ENCODE measurements at regions not wholly inside any gene's neighbourhood (a gene's known extent, or its start where the extent isn't known, plus 50 kb on each side); places are given as distances from the start of the nearest gene placed in this dataset.
"Not testable (repeated sequence)": the region's sequence is repeated elsewhere in the genome, so short reads cannot be mapped to it uniquely, and the experiment has no call there.

GRCh38 chr3:34868935-34869334 lies 770.4 kb upstream of the ARPP21 start:
- in situ Hi-C loops (cut with HindIII; ENCODE audit: low pct_unique_long_range_greater_than_20kb, low sequenced_read_pairs): no loop called here
- no peak for DNase-seq (ENCODE audit: low read depth)

- in situ Hi-C loops (cut with HindIII; ENCODE audit: low pct_unique_long_range_greater_than_20kb, low sequenced_read_pairs): no loop called here
- DNase-seq (ENCODE audit: low read depth): no peak
Measured at GRCh38 chr3:34869696-34870095, 769.6 kb upstream of the ARPP21 start.

- DNase-seq (ENCODE audit: low read depth): no peak
- in situ Hi-C loops (cut with HindIII; ENCODE audit: low pct_unique_long_range_greater_than_20kb, low sequenced_read_pairs): no loop called here
Measured at GRCh38 chr3:34872406-34872805, 766.9 kb upstream of the ARPP21 start.

DNA sequence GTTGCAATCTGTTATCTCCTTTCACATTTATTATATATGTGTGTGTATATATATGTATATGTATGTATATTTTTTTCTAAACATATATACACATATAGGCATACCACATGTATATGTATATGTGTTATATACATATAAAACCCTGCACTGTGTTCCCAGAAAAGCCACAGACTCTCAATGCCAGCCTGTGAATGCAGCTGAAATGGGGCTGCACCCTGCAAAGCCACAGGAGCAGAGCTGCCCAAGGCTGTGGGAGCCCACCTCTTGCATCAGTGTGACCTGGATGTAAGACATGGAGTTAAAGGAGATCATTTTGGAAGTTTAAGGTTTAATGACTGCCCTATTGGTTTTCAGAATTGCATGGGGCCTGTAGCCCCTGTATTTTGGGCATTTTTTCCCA lies 762.3 kb upstream of the ARPP21 start:
- DNase-seq (ENCODE audit: low read depth): no peak
- in situ Hi-C loops (cut with HindIII; ENCODE audit: low pct_unique_long_range_greater_than_20kb, low sequenced_read_pairs): no loop called here

DNA sequence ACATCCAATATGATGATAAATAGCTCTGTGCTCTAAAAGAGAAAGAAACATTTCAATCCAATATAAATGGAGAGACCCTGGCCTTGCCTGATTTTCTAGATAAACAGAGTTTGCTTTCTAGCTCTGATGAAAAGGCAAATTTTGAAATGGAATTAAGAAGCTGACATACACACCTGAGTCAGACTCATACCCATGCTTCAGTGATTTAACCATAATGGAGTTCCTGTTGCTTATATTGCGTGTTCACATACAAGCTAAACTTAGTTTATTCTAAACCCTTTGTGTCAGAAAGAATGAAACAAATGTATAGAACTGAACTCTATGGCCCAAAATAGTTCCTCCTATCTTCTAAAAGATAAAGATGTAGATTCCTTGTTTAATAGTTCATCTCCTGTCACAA lies 760.8 kb upstream of the ARPP21 start:
- DNase-seq (ENCODE audit: low read depth): no peak
- in situ Hi-C loops (cut with HindIII; ENCODE audit: low pct_unique_long_range_greater_than_20kb, low sequenced_read_pairs): no loop called here

DNA sequence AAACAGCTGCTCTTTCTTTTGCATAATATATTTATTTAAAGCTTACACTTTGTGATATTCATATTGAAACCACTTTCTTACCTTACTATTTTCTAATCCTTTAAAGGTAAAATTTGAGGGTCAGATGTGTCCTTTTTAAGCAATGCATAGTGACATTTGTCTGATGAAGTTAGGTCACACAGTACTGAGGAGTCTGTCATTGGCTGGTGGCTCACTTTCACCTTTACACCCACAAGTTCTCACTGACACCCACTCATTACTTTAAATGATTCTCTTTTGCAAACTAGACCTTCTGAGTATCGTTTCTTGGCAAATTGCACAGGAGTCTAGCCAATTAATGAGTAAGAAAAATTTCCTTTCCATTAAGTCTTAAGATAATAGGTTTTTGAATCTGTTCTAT lies 758.3 kb upstream of the ARPP21 start:
- DNase-seq (ENCODE audit: low read depth): no peak
- in situ Hi-C loops (cut with HindIII; ENCODE audit: low pct_unique_long_range_greater_than_20kb, low sequenced_read_pairs): no loop called here

- in situ Hi-C loops (cut with HindIII; ENCODE audit: low pct_unique_long_range_greater_than_20kb, low sequenced_read_pairs): no loop called here
- DNase-seq (ENCODE audit: low read depth): no peak
Measured at GRCh38 chr3:34882764-34883163, 756.6 kb upstream of the ARPP21 start.

- in situ Hi-C loops (cut with HindIII; ENCODE audit: low pct_unique_long_range_greater_than_20kb, low sequenced_read_pairs): no loop called here
- DNase-seq (ENCODE audit: low read depth): no peak
Measured at GRCh38 chr3:34884007-34884406, 755.3 kb upstream of the ARPP21 start.

GRCh38 chr3:34886443-34886842 lies 752.9 kb upstream of the ARPP21 start:
- in situ Hi-C loops (cut with HindIII; ENCODE audit: low pct_unique_long_range_greater_than_20kb, low sequenced_read_pairs): no loop called here
- no peak for DNase-seq (ENCODE audit: low read depth)

DNA sequence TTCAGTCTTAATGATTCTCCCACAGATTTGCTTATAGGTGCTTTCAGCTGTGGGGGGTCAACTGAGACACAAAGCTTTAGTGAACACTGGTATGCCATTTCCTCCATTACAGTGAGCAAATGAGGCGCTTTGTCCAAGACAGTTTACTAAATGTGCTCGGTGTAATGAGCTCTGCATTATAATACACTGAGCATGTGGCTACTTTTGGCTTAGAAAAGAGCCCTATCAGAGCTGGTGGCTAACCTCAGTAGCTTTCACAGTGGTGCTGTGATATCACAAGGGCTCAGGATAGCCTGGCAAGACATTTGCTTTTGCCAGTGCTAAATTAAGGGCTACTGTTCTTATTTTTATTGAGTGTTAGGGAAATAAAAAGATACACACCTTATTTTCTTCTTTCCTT lies 749.7 kb upstream of the ARPP21 start:
- in situ Hi-C loops (cut with HindIII; ENCODE audit: low pct_unique_long_range_greater_than_20kb, low sequenced_read_pairs): no loop called here
- DNase-seq (ENCODE audit: low read depth): no peak

GRCh38 chr3:34890247-34890646 lies 749.1 kb upstream of the ARPP21 start:
- in situ Hi-C loops (cut with HindIII; ENCODE audit: low pct_unique_long_range_greater_than_20kb, low sequenced_read_pairs): no loop called here
- DNase-seq (ENCODE audit: low read depth): no peak

GRCh38 chr3:34891941-34892340 lies 747.4 kb upstream of the ARPP21 start:
- no peak for DNase-seq (ENCODE audit: low read depth)
- in situ Hi-C loops (cut with HindIII; ENCODE audit: low pct_unique_long_range_greater_than_20kb, low sequenced_read_pairs): no loop called here

DNA sequence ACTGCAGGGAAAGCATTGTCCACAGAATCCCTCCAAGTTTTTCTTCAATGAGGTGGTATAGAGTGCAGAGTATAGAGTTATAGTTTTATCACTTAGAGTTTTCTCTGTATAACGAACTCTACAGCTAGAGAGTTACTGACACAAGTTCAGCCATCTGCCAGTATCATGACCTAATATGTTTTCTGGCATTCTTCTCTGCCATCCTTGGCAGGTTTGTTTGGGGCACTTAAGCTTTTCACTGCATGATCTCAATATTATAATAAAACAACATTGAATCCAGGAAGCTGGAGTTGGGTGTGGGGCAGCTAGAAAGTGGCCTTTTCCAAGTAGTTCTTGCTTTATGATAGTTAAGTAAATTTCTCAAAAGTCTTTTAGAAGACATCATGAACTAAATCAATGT lies 743.5 kb upstream of the ARPP21 start:
- DNase-seq (ENCODE audit: low read depth): no peak

DNA sequence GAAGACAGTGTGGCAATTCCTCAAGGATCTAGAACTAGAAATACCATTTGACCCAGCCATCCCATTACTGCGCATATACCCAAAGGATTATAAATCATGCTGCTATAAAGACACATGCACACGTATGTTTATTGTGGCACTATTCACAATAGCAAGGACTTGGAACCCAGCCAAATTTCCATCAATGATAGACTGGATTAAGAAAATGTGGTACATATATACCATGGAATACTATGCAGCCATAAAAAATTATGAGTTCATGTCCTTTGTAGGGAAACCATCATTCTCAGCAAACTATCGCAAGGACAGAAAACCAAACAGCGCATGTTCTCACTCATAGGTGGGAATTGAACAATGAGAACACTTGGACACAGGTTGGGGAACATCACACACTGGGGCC lies 729.6 kb upstream of the ARPP21 start:
- DNase-seq (ENCODE audit: low read depth); in situ Hi-C loops (cut with HindIII; ENCODE audit: low pct_unique_long_range_greater_than_20kb, low sequenced_read_pairs): not testable (repeated sequence)

More for the DNA sequence above, 743.5 kb upstream of the ARPP21 start:
- in situ Hi-C loops (cut with HindIII; ENCODE audit: low pct_unique_long_range_greater_than_20kb, low sequenced_read_pairs): no loop called here

DNA sequence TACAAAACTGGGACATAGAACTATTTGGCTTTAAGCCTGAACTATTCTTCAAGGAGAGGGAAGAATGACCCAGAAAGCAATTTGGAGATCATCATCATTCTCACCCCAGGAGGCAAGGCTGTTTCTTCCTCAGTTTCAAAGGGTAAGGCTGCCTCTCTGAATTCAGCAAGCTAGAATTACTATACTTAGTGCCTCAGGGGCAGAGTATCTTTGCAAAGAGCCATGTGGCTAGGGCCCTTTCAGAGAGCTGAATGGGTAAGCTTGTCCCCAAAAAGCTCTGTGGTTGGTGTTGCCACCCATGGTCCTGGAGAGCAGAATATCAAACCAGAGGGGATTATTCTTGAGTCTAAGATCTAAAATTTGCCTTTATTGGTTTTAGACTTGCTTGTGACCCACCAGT lies 720.3 kb upstream of the ARPP21 start:
- no peak for DNase-seq (ENCODE audit: low read depth)
- in situ Hi-C loops (cut with HindIII; ENCODE audit: low pct_unique_long_range_greater_than_20kb, low sequenced_read_pairs): no loop called here

DNA sequence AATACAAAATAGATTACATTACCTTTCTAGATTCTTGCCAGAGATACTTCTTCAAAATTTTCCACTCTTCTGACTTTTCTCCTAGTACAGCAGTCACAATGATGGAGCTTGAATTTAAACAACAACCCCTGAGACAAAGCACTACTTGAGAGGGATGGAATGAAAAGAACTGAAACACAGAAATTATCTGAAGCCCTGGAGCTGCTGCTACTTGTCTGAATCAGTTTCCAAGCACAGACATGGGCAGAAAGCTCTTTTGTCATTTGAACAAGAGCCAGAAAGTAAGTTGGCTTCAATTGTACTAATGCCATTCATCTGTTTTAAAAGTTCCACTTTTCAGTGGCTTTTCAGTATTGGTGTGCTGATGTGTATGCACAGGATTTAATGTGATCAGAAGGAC lies 718.5 kb upstream of the ARPP21 start:
- in situ Hi-C loops (cut with HindIII; ENCODE audit: low pct_unique_long_range_greater_than_20kb, low sequenced_read_pairs): no loop called here
- no peak for DNase-seq (ENCODE audit: low read depth)

- no peak for DNase-seq (ENCODE audit: low read depth)
- in situ Hi-C loops (cut with HindIII; ENCODE audit: low pct_unique_long_range_greater_than_20kb, low sequenced_read_pairs): no loop called here
Measured at GRCh38 chr3:34924961-34925360, 714.4 kb upstream of the ARPP21 start.

DNA sequence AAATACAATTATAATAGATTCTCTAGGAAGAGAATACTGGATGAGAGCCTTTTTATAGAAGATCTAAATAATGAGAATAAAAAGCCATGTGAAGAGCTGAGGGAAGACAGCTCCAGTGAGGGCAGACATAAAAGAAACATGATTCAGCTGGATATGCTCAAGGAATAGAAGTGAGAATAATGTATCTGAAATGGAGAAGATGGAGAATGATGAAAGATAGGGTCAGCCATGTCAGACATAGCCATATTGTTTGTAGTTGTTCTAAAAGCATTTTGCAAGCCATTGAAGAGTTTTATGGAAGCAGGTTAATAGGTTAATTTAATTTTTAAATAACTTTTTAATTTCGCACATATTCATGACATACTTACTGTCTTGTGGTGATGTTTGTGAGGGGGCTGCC lies 713.5 kb upstream of the ARPP21 start:
- DNase-seq (ENCODE audit: low read depth): no peak
- in situ Hi-C loops (cut with HindIII; ENCODE audit: low pct_unique_long_range_greater_than_20kb, low sequenced_read_pairs): no loop called here

- in situ Hi-C loops (cut with HindIII; ENCODE audit: low pct_unique_long_range_greater_than_20kb, low sequenced_read_pairs): no loop called here
- no peak for DNase-seq (ENCODE audit: low read depth)
Measured at GRCh38 chr3:34929036-34929435, 710.3 kb upstream of the ARPP21 start.

- DNase-seq (ENCODE audit: low read depth): no peak
- in situ Hi-C loops (cut with HindIII; ENCODE audit: low pct_unique_long_range_greater_than_20kb, low sequenced_read_pairs): no loop called here
Measured at GRCh38 chr3:34934660-34935059, 704.7 kb upstream of the ARPP21 start.

DNA sequence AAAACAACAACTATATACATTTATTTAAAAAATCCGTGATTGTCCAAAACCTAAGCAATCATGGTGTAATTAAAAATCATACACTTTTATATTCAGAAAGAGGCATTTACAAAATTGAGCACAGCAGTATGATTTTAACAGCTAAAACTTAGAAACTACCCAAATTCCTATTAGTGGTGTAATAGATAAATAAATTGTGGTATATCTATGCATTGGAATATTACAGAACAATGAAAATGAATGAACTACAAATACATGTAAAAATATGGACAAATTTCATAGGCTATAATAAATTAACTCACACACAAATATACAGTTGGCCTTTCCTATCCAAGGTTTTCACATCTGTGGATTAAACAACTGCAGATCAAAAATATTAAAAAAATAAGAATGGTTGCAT lies 700.5 kb upstream of the ARPP21 start:
- in situ Hi-C loops (cut with HindIII; ENCODE audit: low pct_unique_long_range_greater_than_20kb, low sequenced_read_pairs): no loop called here
- DNase-seq (ENCODE audit: low read depth): no peak
